ENCODE measurements at regions not wholly inside any gene's neighbourhood (a gene's known extent, or its start where the extent isn't known, plus 50 kb on each side); places are given as distances from the start of the nearest gene placed in this dataset.

DNA sequence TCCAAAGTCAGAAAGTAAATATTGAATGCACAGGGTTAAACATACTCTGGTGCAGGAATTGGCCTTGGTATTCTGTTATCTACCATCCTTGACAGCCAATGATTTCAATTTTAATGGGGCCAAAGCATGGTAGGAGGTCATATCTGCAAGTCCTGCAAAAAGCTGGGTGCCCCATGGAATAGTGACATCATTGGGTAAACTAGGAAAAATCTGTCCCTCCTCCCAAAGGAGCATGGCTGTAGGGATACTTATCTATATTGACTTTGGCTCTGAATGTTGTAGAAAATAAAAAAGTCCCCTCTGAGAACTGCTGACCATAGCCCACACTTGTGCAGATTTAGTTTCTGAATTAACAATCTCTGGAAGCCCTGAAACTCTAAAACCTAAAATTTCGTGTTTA lies 403.2 kb upstream of the SEL1L start:
- Histone ChIP-seq H3K4me3 (ENCODE audit: low read depth, low read length) (no peak overlapping the region), H3K4me1 (ENCODE audit: control insufficient read depth, insufficient read depth, low read length) (no peaks in the 10 kb centered on the region), H3K27ac (ENCODE audit: extremely low read depth, low read depth, low read length) (no peak overlapping the region), H3K36me3 (ENCODE audit: control insufficient read depth in 2 of 2, insufficient read depth in 1 of 2, low read length in 2 of 2) (no peaks in the 10 kb centered on the region), H3K9me3 (ENCODE audit: control insufficient read depth, insufficient read depth, low read depth, low read length) (no peaks in the 10 kb centered on the region)
- ChIA-PET CTCF (interaction anchor here (0.6 kb wide), 1 partner anchor 303 kb away, joined by 6 read pairs; no protein-coding TSS in a partner anchor), POLR2A (no interaction called here)
- no peak for TF ChIP-seq REPIN1 (tag by site-specific recombination; IDR thresholded peaks at IDR 0.05; ENCODE audit: low read depth)

DNA sequence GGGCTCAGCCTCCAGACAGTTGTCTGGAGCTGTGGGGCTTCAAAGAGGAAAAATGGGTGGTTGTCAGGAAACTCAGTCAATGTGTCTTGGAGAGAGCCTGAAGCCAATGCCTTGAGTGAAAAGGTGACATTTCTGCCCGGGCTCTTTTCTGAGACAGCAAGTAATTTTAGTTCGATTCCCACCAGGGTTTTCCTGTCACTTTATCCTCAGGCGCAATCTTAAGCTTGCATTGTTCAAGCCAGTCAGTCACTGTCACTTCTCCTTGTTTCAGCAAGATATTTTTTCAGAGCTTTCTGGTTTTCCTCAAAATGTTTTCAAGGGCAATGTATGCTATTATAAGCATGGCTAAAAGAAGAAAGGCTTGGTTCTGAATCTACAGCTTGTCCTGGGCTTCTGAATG lies 404.7 kb upstream of the SEL1L start:
- TF ChIP-seq INSM2 (tag by site-specific recombination; IDR thresholded peaks at IDR 0.05) (no peak), ZNF23 (tag by site-specific recombination; IDR thresholded peaks at IDR 0.05; ENCODE audit: borderline replicate concordance) (no peak), OVOL3 (tag by site-specific recombination; IDR thresholded peaks at IDR 0.05) (no peak), ZNF394 (tag by site-specific recombination; IDR thresholded peaks at IDR 0.05; ENCODE audit: borderline replicate concordance) (no peak), ZNF221 (tag by site-specific recombination; IDR thresholded peaks at IDR 0.05; ENCODE audit: borderline replicate concordance) (no peak), ZNF660 (tag by site-specific recombination; IDR thresholded peaks at IDR 0.05) (no peak), ZNF830 (tag by site-specific recombination; IDR thresholded peaks at IDR 0.05; ENCODE audit: low read depth) (no peak), ZSCAN18 (tag by site-specific recombination; IDR thresholded peaks at IDR 0.05) (no peak), ZSCAN30 (tag by site-specific recombination; IDR thresholded peaks at IDR 0.05) (no peak), ZNF426 (tag by site-specific recombination; IDR thresholded peaks at IDR 0.05) (no peak)
- TF ChIP-seq, protein P1, sequence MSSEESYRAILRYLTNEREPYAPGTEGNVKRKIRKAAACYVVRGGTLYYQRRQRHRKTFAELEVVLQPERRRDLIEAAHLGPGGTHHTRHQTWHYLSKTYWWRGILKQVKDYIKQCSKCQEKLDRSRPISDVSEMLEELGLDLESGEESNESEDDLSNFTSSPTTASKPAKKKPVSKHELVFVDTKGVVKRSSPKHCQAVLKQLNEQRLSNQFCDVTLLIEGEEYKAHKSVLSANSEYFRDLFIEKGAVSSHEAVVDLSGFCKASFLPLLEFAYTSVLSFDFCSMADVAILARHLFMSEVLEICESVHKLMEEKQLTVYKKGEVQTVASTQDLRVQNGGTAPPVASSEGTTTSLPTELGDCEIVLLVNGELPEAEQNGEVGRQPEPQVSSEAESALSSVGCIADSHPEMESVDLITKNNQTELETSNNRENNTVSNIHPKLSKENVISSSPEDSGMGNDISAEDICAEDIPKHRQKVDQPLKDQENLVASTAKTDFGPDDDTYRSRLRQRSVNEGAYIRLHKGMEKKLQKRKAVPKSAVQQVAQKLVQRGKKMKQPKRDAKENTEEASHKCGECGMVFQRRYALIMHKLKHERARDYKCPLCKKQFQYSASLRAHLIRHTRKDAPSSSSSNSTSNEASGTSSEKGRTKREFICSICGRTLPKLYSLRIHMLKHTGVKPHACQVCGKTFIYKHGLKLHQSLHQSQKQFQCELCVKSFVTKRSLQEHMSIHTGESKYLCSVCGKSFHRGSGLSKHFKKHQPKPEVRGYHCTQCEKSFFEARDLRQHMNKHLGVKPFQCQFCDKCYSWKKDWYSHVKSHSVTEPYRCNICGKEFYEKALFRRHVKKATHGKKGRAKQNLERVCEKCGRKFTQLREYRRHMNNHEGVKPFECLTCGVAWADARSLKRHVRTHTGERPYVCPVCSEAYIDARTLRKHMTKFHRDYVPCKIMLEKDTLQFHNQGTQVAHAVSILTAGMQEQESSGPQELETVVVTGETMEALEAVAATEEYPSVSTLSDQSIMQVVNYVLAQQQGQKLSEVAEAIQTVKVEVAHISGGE (tag by site-specific recombination; conservative IDR thresholded peaks at IDR 0.05; ENCODE audit: low read depth): no peak
- Histone ChIP-seq H3K9me3 (ENCODE audit: control insufficient read depth, insufficient read depth, low read depth, low read length) (no peaks in the 10 kb centered on the region), H3K4me1 (ENCODE audit: control insufficient read depth, insufficient read depth, low read length) (no peaks in the 10 kb centered on the region), H3K27ac (ENCODE audit: extremely low read depth, low read depth, low read length) (no peak overlapping the region), H3K36me3 (ENCODE audit: control insufficient read depth in 2 of 2, insufficient read depth in 1 of 2, low read length in 2 of 2) (no peaks in the 10 kb centered on the region), H3K4me3 (ENCODE audit: low read depth, low read length) (no peak overlapping the region)
- ChIA-PET POLR2A (no interaction called here), CTCF (interaction anchor here (0.6 kb wide), 1 partner anchor 9 kb away, joined by 3 read pairs; no protein-coding TSS in a partner anchor)

DNA sequence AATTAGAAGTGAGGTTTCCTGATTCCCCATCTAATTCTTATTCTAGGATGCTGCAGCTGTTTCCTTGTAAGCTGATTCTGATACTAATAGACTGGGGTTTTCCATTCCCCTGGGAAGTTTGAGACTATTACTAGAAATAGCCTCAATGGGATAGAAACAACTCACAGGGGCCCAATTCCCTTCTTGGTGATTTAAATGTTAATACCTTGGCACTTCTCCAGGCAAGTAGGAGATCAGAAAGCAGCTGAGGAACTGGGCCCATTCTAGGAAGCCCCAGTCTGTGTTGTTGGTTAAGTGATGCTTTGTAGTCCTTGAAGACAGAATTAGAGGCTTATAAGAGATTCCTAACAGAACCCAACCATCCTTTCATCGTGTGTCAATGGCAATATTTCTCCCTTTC lies 407.0 kb upstream of the SEL1L start:
- Histone ChIP-seq H3K27ac (ENCODE audit: extremely low read depth, low read depth, low read length) (no peak overlapping the region), H3K4me1 (ENCODE audit: control insufficient read depth, insufficient read depth, low read length) (no peaks in the 10 kb centered on the region), H3K36me3 (ENCODE audit: control insufficient read depth in 2 of 2, insufficient read depth in 1 of 2, low read length in 2 of 2) (no peaks in the 10 kb centered on the region), H3K4me3 (ENCODE audit: low read depth, low read length) (no peak overlapping the region), H3K9me3 (ENCODE audit: control insufficient read depth, insufficient read depth, low read depth, low read length) (no peaks in the 10 kb centered on the region)
- ChIA-PET POLR2A (no interaction called here), CTCF (interaction anchor here (0.6 kb wide), 1 partner anchor 934 kb away, joined by 3 read pairs; no protein-coding TSS in a partner anchor)
- TF ChIP-seq, protein P2, sequence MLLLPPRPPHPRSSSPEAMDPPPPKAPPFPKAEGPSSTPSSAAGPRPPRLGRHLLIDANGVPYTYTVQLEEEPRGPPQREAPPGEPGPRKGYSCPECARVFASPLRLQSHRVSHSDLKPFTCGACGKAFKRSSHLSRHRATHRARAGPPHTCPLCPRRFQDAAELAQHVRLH (tag by site-specific recombination; IDR thresholded peaks at IDR 0.05): no peak
- TF ChIP-seq ZNF24 (tag by site-specific recombination; IDR thresholded peaks at IDR 0.05): no peak
- TF ChIP-seq ZFHX2 (tag by site-specific recombination; conservative IDR thresholded peaks at IDR 0.05): no peak
- TF ChIP-seq ZNF239 (tag by site-specific recombination; IDR thresholded peaks at IDR 0.05): no peak
- no peak for TF ChIP-seq ZNF704 (tag by site-specific recombination; IDR thresholded peaks at IDR 0.05)
- no peak for TF ChIP-seq ZNF174 (tag by site-specific recombination; IDR thresholded peaks at IDR 0.05)
- no peak for TF ChIP-seq ZNF692 (tag by site-specific recombination; IDR thresholded peaks at IDR 0.05)
- no peak for TF ChIP-seq ZNF138 (tag by site-specific recombination; IDR thresholded peaks at IDR 0.05; ENCODE audit: borderline replicate concordance)
- TF ChIP-seq IKZF3 (tag by site-specific recombination; IDR thresholded peaks at IDR 0.05): no peak
- no peak for TF ChIP-seq ZNF548 (tag by site-specific recombination; IDR thresholded peaks at IDR 0.05)
- no peak for TF ChIP-seq YY2 (tag by site-specific recombination; IDR thresholded peaks at IDR 0.05)
